SK-N-SH treated with all-trans-retinoic acid at 6 μM for 48 hours (cell line): ENCODE measurements at regions not wholly inside any gene's neighbourhood (a gene's known extent, or its start where the extent isn't known, plus 50 kb on each side); places are given as distances from the start of the nearest gene placed in this dataset.

Experiments used
- ATAC-seq: fragments of 200-7000 bp; cut with Tn5 transposase; 3 replicates; pipeline ENCODE4 v1.9.1; 2020; ENCODE audit warnings: mild to moderate bottlenecking, moderate library complexity
- ARNTL ChIP-seq: fragments of 450-650 bp; formaldehyde crosslinking; IDR thresholded peaks from 2 replicates; pipeline ENCODE4 v1.5.0; 2020; ENCODE audit warnings: low read depth, mild to moderate bottlenecking, moderate library complexity, borderline replicate concordance
- BACH2 ChIP-seq: fragments of 250-450 bp; sonication (Bioruptor Pico); IDR thresholded peaks from 2 replicates; pipeline ENCODE4 v1.9.0; 2021; ENCODE audit warnings: mild to moderate bottlenecking, borderline replicate concordance
- CREB5 ChIP-seq: fragments of 250-450 bp; sonication (Bioruptor Pico); IDR thresholded peaks from 2 replicates; pipeline ENCODE4 v1.5.1; 2020; ENCODE audit warnings: low read depth, mild to moderate bottlenecking, moderate library complexity
- CSDC2 ChIP-seq: fragments of 250-450 bp; sonication (Bioruptor Pico); IDR thresholded peaks from 2 replicates; pipeline ENCODE4 v1.5.0; 2020; ENCODE audit warnings: mild to moderate bottlenecking, moderate library complexity
- CSRNP3 ChIP-seq: fragments of 250-450 bp; sonication (Bioruptor Pico); IDR thresholded peaks from 2 replicates; pipeline ENCODE4 v1.5.1; 2021; ENCODE audit warnings: mild to moderate bottlenecking, moderate library complexity
- ESRRG ChIP-seq: fragments of 250-450 bp; sonication (Bioruptor Pico); IDR thresholded peaks from 2 replicates; pipeline ENCODE4 v1.6.1; 2021; ENCODE audit warnings: mild to moderate bottlenecking
- GLIS3 ChIP-seq: fragments of 250-450 bp; sonication (Bioruptor Pico); IDR thresholded peaks from 2 replicates; pipeline ENCODE4 v1.5.0; 2020; ENCODE audit warnings: mild to moderate bottlenecking, moderate library complexity
- ISL1 ChIP-seq: fragments of 250-450 bp; sonication (Bioruptor Pico); IDR thresholded peaks from 2 replicates; pipeline ENCODE4 v2.1.2; 2022; ENCODE audit warnings: mild to moderate bottlenecking, moderate library complexity
- OSR1 ChIP-seq: fragments of 250-450 bp; sonication (Bioruptor Pico); IDR thresholded peaks from 2 replicates; pipeline ENCODE4 v1.8.0; 2022; ENCODE audit warnings: moderate library complexity, mild to moderate bottlenecking, inconsistent platforms
- PATZ1 ChIP-seq: fragments of 250-450 bp; sonication (Bioruptor Pico); IDR thresholded peaks from 2 replicates; pipeline ENCODE4 v1.8.0; 2020; ENCODE audit warnings: mild to moderate bottlenecking, moderate library complexity, borderline replicate concordance
- POU6F1 ChIP-seq: fragments of 250-450 bp; sonication (Bioruptor Pico); IDR thresholded peaks from 2 replicates; pipeline ENCODE4 v1.8.0; 2021; ENCODE audit warnings: low read depth, mild to moderate bottlenecking, moderate library complexity, borderline replicate concordance
- PPARA ChIP-seq: fragments of 250-450 bp; sonication (Bioruptor Pico); IDR thresholded peaks from 2 replicates; pipeline ENCODE4 v1.5.0; 2020; ENCODE audit warnings: mild to moderate bottlenecking, borderline replicate concordance
- RARB ChIP-seq: fragments of 250-450 bp; sonication (Bioruptor Pico); IDR thresholded peaks from 2 replicates; pipeline ENCODE4 v1.8.0; 2021; ENCODE audit warnings: mild to moderate bottlenecking, moderate library complexity
- SNAI2 ChIP-seq: fragments of 250-450 bp; sonication (Bioruptor Pico); IDR thresholded peaks from 2 replicates; pipeline ENCODE4 v1.5.0; 2020; ENCODE audit warnings: mild to moderate bottlenecking, moderate library complexity
- TCF4 ChIP-seq: fragments of 250-450 bp; sonication (Bioruptor Pico); IDR thresholded peaks from 2 replicates; pipeline ENCODE4 v1.8.0; 2021; ENCODE audit warnings: mild to moderate bottlenecking, moderate library complexity, borderline replicate concordance
- TOX ChIP-seq: fragments of 250-450 bp; sonication (Bioruptor Pico); IDR thresholded peaks from 2 replicates; pipeline ENCODE4 v1.8.0; 2021; ENCODE audit warnings: mild to moderate bottlenecking, moderate library complexity, borderline replicate concordance
- TSHZ2 ChIP-seq: fragments of 250-450 bp; sonication (Bioruptor Pico); IDR thresholded peaks from 2 replicates; pipeline ENCODE4 v1.5.0; 2020; ENCODE audit warnings: mild to moderate bottlenecking, moderate library complexity
- ZC3H10 ChIP-seq: fragments of 250-450 bp; sonication (Bioruptor Pico); IDR thresholded peaks from 2 replicates; pipeline ENCODE4 v1.5.1; 2021; ENCODE audit warnings: mild to moderate bottlenecking, moderate library complexity
- ZNF565 ChIP-seq: fragments of 450-650 bp; formaldehyde crosslinking; conservative IDR thresholded peaks from 2 replicates; pipeline ENCODE4 v1.5.0; 2020; ENCODE audit warnings: low read depth, mild to moderate bottlenecking, moderate library complexity
- ZNF70 ChIP-seq: fragments of 450-650 bp; formaldehyde crosslinking; IDR thresholded peaks from 2 replicates; pipeline ENCODE4 v1.5.0; 2020; ENCODE audit warnings: mild to moderate bottlenecking, moderate library complexity
- ZNF8 ChIP-seq: fragments of 450-650 bp; formaldehyde crosslinking; IDR thresholded peaks from 2 replicates; pipeline ENCODE4 v1.5.0; 2020; ENCODE audit warnings: mild to moderate bottlenecking, moderate library complexity

- ATAC-seq, result no peak
- no peak for TF ChIP-seq ARNTL (CRISPR knock-in tag)
- TF ChIP-seq OSR1 (CRISPR knock-in tag), result no peak
- no peak for TF ChIP-seq GLIS3 (CRISPR knock-in tag)
- TF ChIP-seq ISL1 (CRISPR knock-in tag), result no peak
- no peak for TF ChIP-seq ZNF8 (CRISPR knock-in tag)
- no peak for TF ChIP-seq ESRRG (CRISPR knock-in tag)
- no peak for TF ChIP-seq SNAI2 (CRISPR knock-in tag)
- TF ChIP-seq CSDC2 (CRISPR knock-in tag), result no peak
- no peak for TF ChIP-seq PATZ1
- TF ChIP-seq PPARA (CRISPR knock-in tag), result no peak
- no peak for TF ChIP-seq ZC3H10 (CRISPR knock-in tag)
- TF ChIP-seq TSHZ2 (CRISPR knock-in tag), result no peak
- no peak for TF ChIP-seq ZNF70
- no peak for TF ChIP-seq TCF4 (CRISPR knock-in tag)
- no peak for TF ChIP-seq CSRNP3
- TF ChIP-seq RARB (CRISPR knock-in tag), result no peak
- TF ChIP-seq ZNF565, result no peak
- no peak for TF ChIP-seq POU6F1 (CRISPR knock-in tag)
- TF ChIP-seq BACH2 (CRISPR knock-in tag), result no peak
- TF ChIP-seq, all 23 proteins: peak for 0
Observed at GRCh38 chr10:83957168-83957947, 182.0 kb upstream of the GHITM start.

GRCh38 chr10:83959328-83959727 is 180.0 kb upstream of the GHITM start:
- ATAC-seq, result no peak
- TF ChIP-seq TOX (CRISPR knock-in tag) (no peak), TSHZ2 (CRISPR knock-in tag) (no peak), POU6F1 (CRISPR knock-in tag) (no peak), ZNF70 (no peak), ESRRG (CRISPR knock-in tag) (no peak), ZNF565 (no peak), ISL1 (CRISPR knock-in tag) (no peak), RARB (CRISPR knock-in tag) (no peak), GLIS3 (CRISPR knock-in tag) (no peak), PPARA (CRISPR knock-in tag) (no peak), CREB5 (CRISPR knock-in tag) (no peak)
